NOMO-1 treated with dmso at 0.1 percent for 144 hours (cell line): ENCODE measurements at regions not wholly inside any gene's neighbourhood (a gene's known extent, or its start where the extent isn't known, plus 50 kb on each side); places are given as distances from the start of the nearest gene placed in this dataset.

Experiments used
- DNase-seq: peaks from one replicate; lab custom pipeline; 2025; ENCODE audit not compliant: unreplicated experiment; lab: John Stamatoyannopoulos, UW

GRCh38 chr2:203789618-203790017 is 78.0 kb upstream of the CTLA4 start:
- DNase-seq = no peak

- no peak for DNase-seq
These were observed 77.3 kb upstream of the CTLA4 start for GRCh38 chr2:203790134-203790852.

- DNase-seq = peak; percentile 72
These were observed 71.1 kb upstream of the CTLA4 start for GRCh38 chr2:203796248-203797010.

GRCh38 chr2:203797276-203797675 is 70.3 kb upstream of the CTLA4 start:
- DNase-seq = no peak

- DNase-seq = no peak
These were observed 69.9 kb upstream of the CTLA4 start for GRCh38 chr2:203797712-203798111.

- DNase-seq = no peak
These were observed 69.1 kb upstream of the CTLA4 start for GRCh38 chr2:203798296-203799087.

GRCh38 chr2:203799908-203800307 is 67.7 kb upstream of the CTLA4 start:
- DNase-seq = no peak

GRCh38 chr2:203800783-203801182 is 66.8 kb upstream of the CTLA4 start:
- DNase-seq = no peak

GRCh38 chr2:203802342-203803052 is 65.1 kb upstream of the CTLA4 start:
- DNase-seq = no peak

- DNase-seq = no peak
These were observed 64.5 kb upstream of the CTLA4 start for GRCh38 chr2:203803053-203803429.

GRCh38 chr2:203804070-203804469 is 63.5 kb upstream of the CTLA4 start:
- no peak for DNase-seq

GRCh38 chr2:203804764-203805485 is 62.6 kb upstream of the CTLA4 start:
- DNase-seq = no peak

GRCh38 chr2:203805486-203805838 is 62.1 kb upstream of the CTLA4 start:
- no peak for DNase-seq

- no peak for DNase-seq
These were observed 60.8 kb upstream of the CTLA4 start for GRCh38 chr2:203806761-203807160.

GRCh38 chr2:203808046-203808750 is 59.4 kb upstream of the CTLA4 start:
- no peak for DNase-seq

- no peak for DNase-seq
These were observed 58.5 kb upstream of the CTLA4 start for GRCh38 chr2:203809084-203809521.

GRCh38 chr2:203809991-203810510 is 57.5 kb upstream of the CTLA4 start:
- no peak for DNase-seq

- peak; percentile 82 for DNase-seq
These were observed 55.9 kb upstream of the CTLA4 start for GRCh38 chr2:203811491-203812221.
